ENCODE measurements at regions not wholly inside any gene's neighbourhood (a gene's known extent, or its start where the extent isn't known, plus 50 kb on each side); places are given as distances from the start of the nearest gene placed in this dataset.
"Not testable (repeated sequence)": the region's sequence is repeated elsewhere in the genome, so short reads cannot be mapped to it uniquely, and the experiment has no call there.

- no peak overlapping the region for H3K4me2 ChIP-seq (ENCODE audit: low read depth, low read length, poor library complexity, severe bottlenecking)
- no peaks in the 10 kb centered on the region for H4K20me1 ChIP-seq (ENCODE audit: low read depth, low read length)
- no peak overlapping the region for H3K4me3 ChIP-seq (ENCODE audit: insufficient read depth, low read length, poor library complexity, severe bottlenecking)
- no peak overlapping the region for H2AFZ ChIP-seq (ENCODE audit: low read depth, low read length, severe bottlenecking)
- H3K9me3 ChIP-seq (ENCODE audit: insufficient read depth, low read length) = no peaks in the 10 kb centered on the region
- no peaks in the 10 kb centered on the region for H3K36me3 ChIP-seq (ENCODE audit: low read length)
- TF ChIP-seq CTCF (IDR thresholded peaks at IDR 0.05; ENCODE audit: insufficient read depth, low read length, poor library complexity, severe bottlenecking) = no peak
- TF ChIP-seq EZH2phosphoT487 (conservative IDR thresholded peaks at IDR 0.05; ENCODE audit: low read length) = no peak
- no peaks in the 10 kb centered on the region for H3K79me2 ChIP-seq (ENCODE audit: insufficient read depth, low read length)
- H3K27ac ChIP-seq (ENCODE audit: low read depth, low read length) = no peak overlapping the region
- H3K9ac ChIP-seq (ENCODE audit: low read length) = no peak overlapping the region
- no peaks in the 10 kb centered on the region for H3K9me2 ChIP-seq (replicated peaks; ENCODE audit: insufficient read depth, low read length)
- H3F3A ChIP-seq (ENCODE audit: insufficient read depth) = no peaks in the 10 kb centered on the region
- no peaks in the 10 kb centered on the region for H3K27me3 ChIP-seq (ENCODE audit: low read length)
Measured at GRCh38 chr5:121462441-121462840, 389.2 kb upstream of the FTMT start.

- H2AFZ ChIP-seq (ENCODE audit: low read depth, low read length, severe bottlenecking); H3K27me3 ChIP-seq (ENCODE audit: low read length); H3F3A ChIP-seq (ENCODE audit: insufficient read depth); H3K79me2 ChIP-seq (ENCODE audit: insufficient read depth, low read length); H3K9me3 ChIP-seq (ENCODE audit: insufficient read depth, low read length); H3K9me2 ChIP-seq (replicated peaks; ENCODE audit: insufficient read depth, low read length); H3K4me2 ChIP-seq (ENCODE audit: low read depth, low read length, poor library complexity, severe bottlenecking); H3K36me3 ChIP-seq (ENCODE audit: low read length); H4K20me1 ChIP-seq (ENCODE audit: low read depth, low read length); H3K9ac ChIP-seq (ENCODE audit: low read length); H3K4me3 ChIP-seq (ENCODE audit: insufficient read depth, low read length, poor library complexity, severe bottlenecking); H3K27ac ChIP-seq (ENCODE audit: low read depth, low read length): not testable (repeated sequence)
Measured at GRCh38 chr5:121471222-121471621, 380.5 kb upstream of the FTMT start.

- Histone ChIP-seq H3K9me3 (ENCODE audit: insufficient read depth, low read length) (no peaks in the 10 kb centered on the region), H3K27me3 (ENCODE audit: low read length) (no peaks in the 10 kb centered on the region), H3F3A (ENCODE audit: insufficient read depth) (no peaks in the 10 kb centered on the region), H4K20me1 (ENCODE audit: low read depth, low read length) (no peaks in the 10 kb centered on the region), H3K79me2 (ENCODE audit: insufficient read depth, low read length) (no peaks in the 10 kb centered on the region), H3K27ac (ENCODE audit: low read depth, low read length) (no peak overlapping the region), H3K36me3 (ENCODE audit: low read length) (no peaks in the 10 kb centered on the region), H3K4me2 (ENCODE audit: low read depth, low read length, poor library complexity, severe bottlenecking) (no peak overlapping the region), H3K4me3 (ENCODE audit: insufficient read depth, low read length, poor library complexity, severe bottlenecking) (no peak overlapping the region), H3K9ac (ENCODE audit: low read length) (no peak overlapping the region), H2AFZ (ENCODE audit: low read depth, low read length, severe bottlenecking) (no peak overlapping the region), H3K9me2 (replicated peaks; ENCODE audit: insufficient read depth, low read length) (no peaks in the 10 kb centered on the region)
- TF ChIP-seq EZH2phosphoT487 (conservative IDR thresholded peaks at IDR 0.05; ENCODE audit: low read length) (no peak), CTCF (IDR thresholded peaks at IDR 0.05; ENCODE audit: insufficient read depth, low read length, poor library complexity, severe bottlenecking) (no peak)
Measured at GRCh38 chr5:121478636-121479035, 373.0 kb upstream of the FTMT start.

GRCh38 chr5:121479337-121479736, 372.3 kb upstream of the FTMT start:
- TF ChIP-seq CTCF (IDR thresholded peaks at IDR 0.05; ENCODE audit: insufficient read depth, low read length, poor library complexity, severe bottlenecking) (no peak), EZH2phosphoT487 (conservative IDR thresholded peaks at IDR 0.05; ENCODE audit: low read length) (no peak)
- no peak overlapping the region for H2AFZ ChIP-seq (ENCODE audit: low read depth, low read length, severe bottlenecking)
- H3K4me2 ChIP-seq (ENCODE audit: low read depth, low read length, poor library complexity, severe bottlenecking) = no peak overlapping the region

More at GRCh38 chr5:121479337-121479736, 372.3 kb upstream of the FTMT start:
- no peaks in the 10 kb centered on the region for H3K27me3 ChIP-seq (ENCODE audit: low read length)
- H3K36me3 ChIP-seq (ENCODE audit: low read length) = no peaks in the 10 kb centered on the region
- no peaks in the 10 kb centered on the region for H4K20me1 ChIP-seq (ENCODE audit: low read depth, low read length)
- no peaks in the 10 kb centered on the region for H3K9me2 ChIP-seq (replicated peaks; ENCODE audit: insufficient read depth, low read length)
- H3K4me3 ChIP-seq (ENCODE audit: insufficient read depth, low read length, poor library complexity, severe bottlenecking) = no peak overlapping the region
- H3F3A ChIP-seq (ENCODE audit: insufficient read depth) = no peaks in the 10 kb centered on the region
- no peaks in the 10 kb centered on the region for H3K9me3 ChIP-seq (ENCODE audit: insufficient read depth, low read length)
- H3K9ac ChIP-seq (ENCODE audit: low read length) = no peak overlapping the region
- H3K27ac ChIP-seq (ENCODE audit: low read depth, low read length) = no peak overlapping the region
- no peaks in the 10 kb centered on the region for H3K79me2 ChIP-seq (ENCODE audit: insufficient read depth, low read length)

Measured in SU-DHL-6 (cell line).